Activated CD4-positive, CD25-positive, alpha-beta regulatory T cell (primary cell): ENCODE measurements at regions not wholly inside any gene's neighbourhood (a gene's known extent, or its start where the extent isn't known, plus 50 kb on each side); places are given as distances from the start of the nearest gene placed in this dataset.
"Not testable (repeated sequence)": the region's sequence is repeated elsewhere in the genome, so short reads cannot be mapped to it uniquely, and the experiment has no call there.

Experiments used
- DNase-seq, 4 experiments: peaks; one replicate each; lab custom pipeline; 2025; lab: John Stamatoyannopoulos, UW

DNA sequence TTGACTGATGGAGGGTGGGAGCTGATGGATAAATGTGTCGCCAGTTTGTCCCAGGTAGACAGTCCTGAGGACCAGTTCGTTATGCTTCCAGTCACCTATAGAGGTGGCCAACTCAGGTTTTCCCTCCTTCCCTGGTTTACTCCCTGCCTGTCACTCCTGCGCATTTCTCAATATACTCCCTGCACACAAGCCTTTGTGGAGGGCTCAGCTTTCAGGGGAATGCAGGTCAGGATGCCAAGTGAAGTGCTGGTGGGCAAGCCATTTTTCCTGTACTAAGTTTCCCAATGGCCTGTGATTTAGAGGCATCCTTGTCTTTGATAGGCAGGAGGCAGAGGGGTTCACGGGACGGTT lies 473.5 kb upstream of the ZMIZ1 start:
- DNase-seq: no peak

DNA sequence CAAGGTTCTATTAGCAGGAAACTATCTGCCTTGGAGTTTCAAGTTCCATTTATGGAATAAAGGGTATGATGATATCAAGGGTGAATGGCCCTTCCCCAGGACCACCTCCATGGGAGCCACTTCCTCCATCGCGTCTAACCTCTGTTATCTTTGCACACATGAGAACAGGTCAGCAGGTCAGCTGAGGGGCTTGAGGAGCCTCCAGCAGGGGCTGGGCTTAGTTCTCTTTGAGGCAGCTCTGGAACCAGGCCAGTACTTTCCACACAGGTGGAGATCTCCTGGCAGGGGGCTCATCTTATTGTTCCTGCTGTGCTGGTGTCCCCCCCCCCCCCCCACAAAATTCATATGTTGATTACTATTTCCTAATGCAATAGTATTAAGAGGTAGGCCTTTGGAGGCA lies 472.2 kb upstream of the ZMIZ1 start:
- no peak for DNase-seq

DNA sequence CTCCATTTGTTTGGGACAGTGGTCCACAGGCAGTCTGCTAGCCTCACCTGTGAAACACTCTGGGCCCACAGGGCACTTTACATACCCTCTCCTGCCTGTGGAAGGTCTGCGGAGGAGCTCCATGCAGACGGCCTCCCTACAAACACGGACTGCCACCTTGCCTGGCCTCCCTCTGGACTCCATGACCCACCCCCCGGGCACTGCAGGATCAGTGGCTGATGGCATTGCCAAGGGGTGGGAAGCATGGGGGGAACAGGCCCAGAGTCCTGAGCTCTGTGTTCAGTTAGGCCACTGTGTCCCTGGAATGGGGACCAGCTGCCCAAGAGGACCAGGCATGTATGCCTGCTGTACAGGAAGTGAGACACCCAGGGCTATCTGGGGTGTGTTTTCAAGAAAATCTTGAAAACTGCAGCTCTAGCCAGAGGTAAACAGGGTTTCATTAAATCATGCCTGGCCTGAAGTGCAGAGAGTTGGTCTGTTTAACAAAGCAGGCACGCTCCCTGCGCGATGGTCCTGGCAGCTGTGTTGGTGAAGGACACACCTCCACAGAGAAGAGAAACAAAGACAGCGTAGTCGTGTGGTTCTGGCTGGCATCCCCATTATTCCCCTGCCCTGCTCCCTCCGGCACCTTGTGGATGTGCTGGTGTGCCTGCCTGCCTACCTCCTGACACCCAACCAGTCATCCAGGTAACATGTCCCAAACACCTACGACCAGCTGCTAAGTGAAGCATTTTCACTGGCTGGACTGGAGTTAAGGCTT lies 470.8 kb upstream of the ZMIZ1 start:
- no peak for DNase-seq

DNA sequence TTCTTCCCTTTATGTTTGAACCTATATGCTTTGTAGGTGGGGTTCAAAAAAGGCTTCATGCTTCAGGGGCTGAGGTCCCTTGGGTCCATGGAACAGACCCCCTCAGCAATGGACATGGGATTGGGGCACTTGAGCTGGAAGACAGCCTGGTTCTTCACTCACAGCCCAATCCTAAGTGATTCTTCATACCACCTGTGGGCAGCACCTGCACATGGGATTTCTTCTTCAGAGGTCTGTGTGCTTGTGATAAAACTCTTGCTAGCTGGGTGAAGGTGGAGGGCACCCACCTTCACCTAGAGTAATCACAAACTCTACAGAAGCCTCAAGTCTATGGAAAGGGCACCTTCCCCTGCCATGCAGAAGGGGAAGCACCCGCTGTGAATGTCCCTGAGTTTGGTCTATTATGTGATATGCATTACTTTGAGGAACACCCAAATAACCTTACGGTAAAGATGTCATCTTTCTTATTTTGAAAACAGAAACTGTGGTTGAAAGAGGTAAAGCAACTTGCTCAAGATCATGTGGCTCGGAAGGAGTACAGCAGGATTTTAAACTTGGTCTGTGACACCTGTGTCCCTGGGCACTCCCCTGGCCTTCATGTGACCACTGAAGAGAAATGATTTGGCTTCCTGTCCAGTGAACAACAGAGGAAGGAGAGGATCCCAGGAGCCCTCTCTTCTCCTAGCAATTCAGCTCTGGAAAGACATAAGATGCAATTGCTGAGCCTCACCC lies 469.5 kb upstream of the ZMIZ1 start:
- no peak for DNase-seq

DNA sequence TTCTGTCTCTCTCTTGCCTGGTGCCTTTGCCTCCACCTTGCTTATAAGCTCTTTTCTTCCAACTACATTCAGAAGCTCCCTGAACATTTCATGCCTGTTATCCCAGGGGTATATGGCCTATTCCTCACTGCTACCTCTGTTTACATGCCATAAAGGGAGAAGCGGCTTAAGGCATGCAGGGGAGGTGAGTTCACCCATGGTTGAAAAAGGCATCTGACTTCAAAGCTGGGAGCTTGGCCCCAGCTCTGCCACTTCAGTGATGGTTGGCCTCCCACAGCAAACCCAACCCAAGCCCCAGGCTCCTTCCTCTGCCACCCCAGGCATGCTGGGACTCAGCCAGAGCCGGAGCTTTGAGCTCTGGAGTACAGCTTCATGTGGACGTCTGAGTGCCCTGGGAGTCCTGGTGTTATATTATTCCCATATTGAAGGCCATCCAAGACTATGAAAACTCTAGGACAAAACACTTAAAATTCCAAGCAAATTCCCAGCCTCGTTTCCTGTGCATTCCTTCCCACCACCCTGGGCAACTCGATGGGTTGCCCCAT lies 468.6 kb upstream of the ZMIZ1 start:
- DNase-seq: no peak

DNA sequence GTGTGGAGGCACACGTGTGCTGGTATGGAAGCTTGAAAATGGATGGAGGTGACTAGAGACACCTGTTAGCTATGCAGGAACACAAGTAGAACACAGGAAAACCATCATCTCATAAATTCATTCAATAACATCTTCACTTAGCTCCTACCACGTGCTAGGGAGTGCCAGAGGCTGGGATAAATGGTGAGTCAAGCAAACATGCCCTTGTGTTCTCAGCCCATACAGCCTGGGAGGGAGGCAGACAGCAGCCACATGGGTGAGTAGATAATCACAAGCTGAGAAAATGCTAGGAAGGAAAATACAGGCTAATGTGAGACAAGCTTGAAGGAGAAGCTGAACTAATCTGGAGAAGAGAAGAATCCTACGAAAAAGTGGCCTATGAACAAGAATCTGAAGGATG lies 468.0 kb upstream of the ZMIZ1 start:
- no peak for DNase-seq

DNA sequence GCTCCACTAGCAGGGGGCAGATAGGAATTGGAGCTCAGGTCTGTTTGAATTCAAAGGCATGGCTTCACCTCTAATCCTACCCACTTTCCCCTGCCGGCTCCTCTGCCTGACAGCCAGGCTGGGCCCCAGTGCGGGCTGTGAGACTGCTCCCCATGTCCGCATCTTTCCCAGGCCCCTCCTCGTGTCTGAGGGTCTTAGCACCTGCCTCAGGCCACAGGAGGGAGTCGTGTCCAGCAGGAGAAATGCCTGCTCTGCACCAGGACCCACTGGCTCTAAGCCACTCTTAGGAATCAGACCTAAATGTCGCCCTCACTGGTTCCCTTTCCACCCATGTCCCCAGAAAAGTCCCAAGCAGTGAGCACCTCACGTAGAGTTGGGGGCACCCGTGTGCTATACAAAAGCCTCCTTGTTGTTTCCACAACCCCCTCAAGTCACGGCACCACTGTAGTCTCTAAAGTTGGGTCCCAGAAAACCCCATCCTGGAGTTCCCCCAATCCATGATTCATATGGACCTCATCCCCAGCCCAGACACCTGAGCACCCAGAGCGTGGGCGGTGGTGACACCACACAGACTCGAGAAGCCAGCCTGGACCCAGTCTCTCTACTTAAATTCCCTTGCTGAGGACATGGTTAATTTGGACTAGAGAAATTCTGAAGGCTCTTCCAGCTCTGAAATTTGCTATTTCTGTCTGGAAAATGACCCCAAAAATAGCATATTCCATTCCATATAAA lies 466.4 kb upstream of the ZMIZ1 start:
- no peak for DNase-seq

DNA sequence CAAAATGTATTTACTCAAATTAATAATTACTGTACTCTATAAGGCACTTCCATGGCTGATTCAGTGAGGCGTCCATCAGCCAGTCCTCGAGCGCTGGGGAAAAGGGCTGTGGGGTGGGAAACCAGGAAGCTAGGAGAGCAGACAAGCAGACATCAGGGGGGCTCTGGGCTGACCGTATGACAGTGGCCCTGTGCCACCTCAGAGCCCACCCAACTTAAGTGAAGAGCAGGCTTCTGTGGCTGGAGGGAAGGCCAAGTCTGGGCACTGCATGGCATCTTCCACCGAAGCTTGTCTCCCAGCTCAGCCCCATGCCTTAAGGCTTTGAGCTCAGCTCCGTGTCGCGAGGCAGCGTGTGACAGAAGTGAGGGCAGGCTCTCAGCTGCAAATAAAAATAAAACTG lies 464.5 kb upstream of the ZMIZ1 start:
- DNase-seq: no peak

DNA sequence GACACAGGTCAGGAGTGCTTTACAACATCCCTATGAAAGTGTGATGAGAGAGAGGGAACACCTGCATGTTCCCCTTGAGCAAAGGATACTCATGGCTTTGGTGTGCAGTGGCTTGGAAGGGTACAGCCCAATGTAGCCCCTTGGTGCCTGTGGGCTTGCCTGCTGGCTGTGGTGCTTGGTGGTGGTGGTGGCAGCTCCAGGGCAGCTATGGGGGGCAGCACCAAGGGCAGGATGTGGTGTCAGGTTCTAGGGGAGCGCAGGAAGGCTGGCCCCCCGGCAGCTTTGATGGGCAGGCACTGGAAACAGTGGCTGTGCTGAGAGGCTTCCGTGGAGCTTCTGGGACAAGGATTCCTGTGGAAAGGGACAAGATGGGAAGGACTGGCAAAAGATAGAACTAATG lies 464.0 kb upstream of the ZMIZ1 start:
- no peak for DNase-seq

DNA sequence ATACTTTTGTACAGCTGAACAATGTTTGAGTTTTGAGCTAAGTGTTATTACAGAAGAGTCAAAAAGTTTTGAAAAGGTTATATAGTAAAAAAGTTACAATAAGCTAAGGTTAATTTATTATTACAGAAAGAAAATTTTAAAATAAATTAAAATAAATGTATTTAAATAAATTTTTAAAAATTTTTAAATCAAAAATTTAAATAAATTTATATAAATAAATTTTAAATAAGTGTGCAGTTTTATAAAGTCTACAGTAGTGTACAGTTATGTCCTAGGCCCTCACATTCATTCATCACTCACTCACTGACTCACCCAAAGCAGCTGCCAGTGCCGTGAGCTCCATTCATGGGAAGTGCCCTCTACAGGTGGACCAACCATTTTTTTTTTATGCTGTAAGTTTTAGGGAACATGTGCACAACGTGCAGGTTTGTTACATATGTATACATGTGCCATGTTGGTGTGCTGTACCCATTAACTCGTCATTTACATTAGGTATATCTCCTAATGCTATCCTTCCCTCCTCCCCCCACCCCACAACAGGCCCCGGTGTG lies 462.9 kb upstream of the ZMIZ1 start:
- no peak for DNase-seq

DNA sequence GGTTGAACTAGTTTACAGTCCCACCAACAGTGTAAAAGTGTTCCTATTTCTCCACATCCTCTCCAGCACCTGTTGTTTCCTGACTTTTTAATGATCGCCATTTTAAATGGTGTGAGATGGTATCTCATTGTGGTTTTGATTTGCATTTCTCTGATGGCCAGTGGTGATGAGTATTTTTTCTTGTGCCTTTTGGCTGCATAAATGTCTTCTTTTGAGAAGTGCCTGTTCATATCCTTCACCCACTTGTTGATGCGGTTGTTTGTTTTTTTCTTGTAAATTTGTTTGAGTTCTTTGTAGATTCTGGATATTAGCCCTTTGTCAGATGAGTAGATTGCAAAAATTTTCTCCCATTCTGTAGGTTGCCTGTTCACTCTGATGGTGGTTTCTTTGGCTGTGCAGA lies 462.0 kb upstream of the ZMIZ1 start:
- not testable (repeated sequence) for DNase-seq

DNA sequence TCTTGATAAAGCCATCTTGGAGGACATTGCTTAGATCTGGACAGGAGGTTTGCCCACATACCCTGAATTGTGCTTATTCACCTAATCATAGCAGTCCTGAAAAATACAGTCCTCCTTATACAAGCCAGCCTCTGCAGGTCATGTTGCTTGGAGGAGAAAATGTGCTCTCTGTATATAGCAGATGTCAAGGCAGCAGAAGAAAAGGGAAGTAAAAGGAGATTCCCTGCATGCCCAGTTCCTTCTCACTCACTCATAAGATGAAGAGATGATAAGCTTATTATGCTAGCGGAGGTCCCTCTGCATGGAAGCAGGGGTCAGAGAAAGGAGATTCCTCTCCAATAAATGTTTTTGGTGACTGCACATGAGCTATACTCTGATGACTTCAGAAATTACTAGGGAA lies 458.8 kb upstream of the ZMIZ1 start:
- DNase-seq: no peak

DNA sequence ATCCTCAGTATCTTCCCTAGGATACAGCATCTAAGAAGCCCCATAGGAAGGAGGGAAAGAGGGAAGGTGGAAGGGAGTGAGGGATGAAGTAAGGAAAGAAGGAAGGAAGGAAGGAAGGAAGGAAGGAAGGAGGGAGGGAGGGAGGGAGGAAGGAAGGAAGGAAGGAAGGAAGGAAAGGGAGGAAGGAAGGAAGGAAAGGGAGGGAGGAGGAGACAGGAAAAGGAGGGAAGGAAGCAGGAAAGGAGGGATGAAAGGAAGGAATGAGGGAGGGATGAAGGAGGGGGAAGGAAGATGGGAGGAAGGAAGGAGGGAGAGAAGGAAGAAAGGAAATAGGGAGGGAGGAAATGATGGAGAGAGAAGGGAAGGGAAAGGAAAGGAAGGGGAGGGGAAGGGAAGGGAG lies 455.6 kb upstream of the ZMIZ1 start:
- no peak for DNase-seq

DNA sequence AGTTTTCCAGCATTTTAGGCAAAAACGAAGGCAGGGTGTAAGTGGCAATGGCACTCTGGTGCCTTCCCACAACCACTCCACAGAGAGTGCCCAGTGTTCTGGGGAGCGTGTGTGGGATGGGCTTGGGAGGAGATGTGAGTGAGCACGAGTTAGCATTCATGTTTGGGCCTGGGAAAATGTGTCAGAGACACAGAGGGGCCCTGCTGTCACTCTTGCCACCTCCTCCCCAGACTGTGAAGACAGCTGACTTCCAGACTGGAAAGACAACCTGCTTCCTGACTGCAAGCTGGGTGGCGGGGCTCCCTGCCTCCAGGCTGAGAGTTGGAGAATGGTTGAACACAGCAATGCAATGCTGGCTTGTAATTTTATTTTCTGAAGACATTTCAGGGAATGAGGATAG lies 454.5 kb upstream of the ZMIZ1 start:
- no peak for DNase-seq

DNA sequence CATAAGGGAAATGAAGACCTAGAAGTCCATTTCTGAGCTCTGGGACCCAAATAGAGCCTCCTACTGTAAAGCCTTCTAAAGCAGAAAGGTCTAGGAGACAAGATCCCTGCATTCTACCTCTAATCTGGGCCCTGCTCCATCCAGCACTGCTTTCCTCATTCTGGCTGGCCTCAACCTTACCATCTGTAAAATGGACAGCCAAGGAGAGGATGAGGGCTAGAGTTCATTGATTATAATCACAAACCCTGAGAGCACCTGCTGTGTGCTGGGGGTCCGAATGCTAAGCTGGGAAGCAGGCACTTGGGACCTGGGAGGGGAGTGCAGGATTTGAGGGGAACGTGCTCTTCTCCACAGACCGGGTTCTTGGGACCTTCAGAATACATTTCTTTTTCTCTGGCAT lies 454.0 kb upstream of the ZMIZ1 start:
- no peak for DNase-seq

DNA sequence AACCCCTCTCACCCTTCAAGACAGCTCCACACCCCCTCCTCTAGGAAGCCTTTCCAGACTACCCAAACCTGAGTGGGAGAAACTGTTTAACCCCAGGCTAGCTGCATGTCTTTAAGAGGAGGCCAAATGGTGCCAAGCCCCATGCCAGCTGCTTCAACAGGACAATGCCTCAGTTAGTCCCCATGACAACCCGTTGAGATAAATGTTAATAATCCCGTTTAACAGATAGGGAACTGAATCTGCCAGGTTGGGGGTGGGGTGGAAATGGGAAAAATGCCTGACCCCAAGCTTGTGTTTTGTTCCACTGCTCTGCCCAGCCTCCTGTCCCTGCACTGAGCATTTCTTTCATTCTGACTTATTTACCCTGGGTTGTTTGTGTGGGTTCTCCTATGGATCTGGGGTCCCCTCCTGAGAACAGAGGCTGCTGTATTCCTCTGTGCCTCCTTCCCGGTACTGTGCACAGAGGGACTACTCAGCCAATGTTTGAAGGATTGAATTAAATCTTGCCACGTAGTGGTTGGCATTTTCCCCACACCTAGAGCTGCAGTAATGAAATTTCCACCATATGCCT lies 452.6 kb upstream of the ZMIZ1 start:
- no peak for DNase-seq

DNA sequence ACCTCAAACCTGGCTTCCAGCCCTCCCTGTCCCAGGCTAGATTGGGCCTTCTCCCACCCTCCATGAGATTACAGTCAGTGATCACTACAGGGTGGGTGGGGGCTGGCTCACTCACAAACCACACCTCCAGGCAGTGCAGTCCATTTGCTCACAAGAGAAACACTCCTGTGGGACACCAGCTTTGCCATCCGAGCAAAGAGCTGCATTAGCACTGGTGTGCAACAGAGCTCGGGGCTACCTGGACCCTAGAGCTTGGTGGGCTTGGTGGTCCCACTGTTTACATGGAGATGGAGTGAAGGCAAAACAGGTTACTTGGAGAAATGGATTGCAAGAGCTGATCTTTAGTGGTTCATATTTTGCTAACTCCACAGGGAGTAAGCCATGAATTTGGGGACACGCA lies 451.7 kb upstream of the ZMIZ1 start:
- DNase-seq: no peak

DNA sequence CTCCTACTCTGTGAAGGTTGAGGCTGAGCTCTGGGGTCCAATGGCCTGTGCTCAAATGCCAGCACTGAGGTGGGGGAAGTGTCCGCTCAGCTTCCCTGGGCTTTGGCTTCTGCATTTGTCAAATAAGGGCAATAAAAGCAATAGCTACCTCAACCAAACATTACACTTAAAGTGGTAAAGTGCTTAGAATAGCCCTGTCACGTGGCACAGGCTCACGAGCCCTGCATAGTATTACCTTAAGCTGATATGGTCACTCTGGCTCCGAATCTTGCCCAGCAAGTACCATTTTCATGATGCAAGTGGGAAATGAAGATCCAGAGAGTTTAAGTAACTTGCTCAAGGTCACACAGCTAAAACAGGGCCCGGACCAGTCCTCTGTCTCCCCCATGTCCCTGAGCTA lies 451.1 kb upstream of the ZMIZ1 start:
- no peak for DNase-seq

DNA sequence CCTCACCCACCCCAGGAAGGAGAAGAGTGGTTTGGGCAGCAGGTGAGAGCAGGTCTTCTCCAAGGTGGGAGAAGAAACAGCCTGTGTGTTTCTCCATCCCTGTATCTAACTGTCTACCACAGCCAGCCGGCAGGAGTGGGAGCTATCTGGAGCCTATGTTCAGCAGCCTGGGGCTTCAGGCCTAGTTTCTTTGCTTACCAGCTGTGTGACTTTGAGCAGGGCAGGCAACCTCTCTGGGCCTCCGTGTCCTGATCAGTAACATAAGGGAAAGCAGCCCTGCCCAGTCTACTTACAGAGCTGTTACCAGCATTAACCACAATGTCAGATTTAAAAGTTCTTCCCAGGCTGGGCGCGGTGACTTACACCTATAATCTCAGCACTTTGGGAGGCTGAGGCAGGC lies 450.7 kb upstream of the ZMIZ1 start:
- DNase-seq: no peak

DNA sequence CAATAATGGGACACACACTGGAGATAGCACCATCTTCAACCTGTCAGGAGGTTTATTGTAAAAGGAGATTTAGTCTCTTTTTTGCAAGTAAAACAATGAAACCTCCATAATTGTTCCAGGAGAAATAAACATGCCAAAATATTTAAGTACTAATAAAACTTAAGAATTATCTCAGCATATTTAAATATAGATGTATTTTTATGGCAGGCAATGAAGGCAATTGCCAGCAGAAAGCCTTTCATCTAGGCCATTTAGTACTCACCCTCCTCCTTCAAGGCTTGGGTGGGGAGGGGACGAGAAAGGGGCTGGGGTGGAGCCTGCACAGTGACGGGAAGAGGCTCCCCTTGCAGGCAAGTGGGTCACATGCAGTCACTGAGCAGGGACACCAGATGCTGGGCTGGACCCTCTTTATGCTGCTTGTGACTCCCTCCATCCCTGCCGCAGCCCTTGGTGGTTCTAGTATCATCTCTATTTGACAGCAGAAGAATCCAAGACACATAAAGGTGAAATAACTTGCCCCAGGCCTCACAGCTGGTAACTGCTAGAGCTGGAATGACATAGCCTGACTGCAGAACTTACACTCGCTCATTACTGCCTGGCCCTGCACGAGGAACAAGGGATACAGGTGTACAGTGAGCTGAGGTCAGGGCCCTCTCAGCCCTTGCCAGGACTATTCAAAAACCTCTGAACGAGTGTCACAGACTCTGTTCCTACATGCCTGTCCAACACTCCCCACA lies 449.5 kb upstream of the ZMIZ1 start:
- DNase-seq: no peak

DNA sequence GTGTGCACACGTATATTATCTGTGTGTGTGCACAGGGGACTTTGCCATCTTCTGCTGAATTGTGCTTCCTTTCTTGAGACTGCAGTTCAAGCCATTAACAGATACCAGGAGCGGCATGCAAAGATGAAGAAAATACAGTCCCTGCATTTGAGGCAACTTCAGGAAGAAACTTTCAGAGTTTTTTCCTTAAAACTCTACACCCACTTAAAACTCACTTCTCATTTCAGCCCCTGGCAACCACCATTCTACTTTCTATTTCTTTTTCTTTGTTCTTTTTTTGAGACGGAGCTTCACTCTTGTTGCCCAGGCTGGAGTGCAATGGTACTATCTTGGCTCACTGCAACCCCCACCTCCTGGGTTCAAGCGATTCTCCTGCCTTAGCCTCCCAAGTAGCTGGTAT lies 448.9 kb upstream of the ZMIZ1 start:
- no peak for DNase-seq
